Esophagus (tissue), 2 donors: ENCODE measurements at regions not wholly inside any gene's neighbourhood (a gene's known extent, or its start where the extent isn't known, plus 50 kb on each side); places are given as distances from the start of the nearest gene placed in this dataset.

ENCODE experiments used
- H3K27ac ChIP-seq, 2 donors: one replicate each; pipeline ENCODE4 v1.5.1; 2013; ENCODE audit warnings: low read depth in 2 of 2, mild to moderate bottlenecking in 2 of 2, inconsistent platforms in 1 of 2, low read length in 1 of 2, moderate library complexity in 1 of 2
- H3K27me3 ChIP-seq, 2 donors: one replicate each; pipeline ENCODE4 v1.6.1; 2013; ENCODE audit warnings: low read length in 2 of 2, control low read depth in 1 of 2, mild to moderate bottlenecking in 1 of 2; ENCODE audit not compliant: insufficient read depth in 2 of 2, control insufficient read depth in 1 of 2
- H3K36me3 ChIP-seq, 2 donors: one replicate each; pipeline ENCODE4 v1.6.1; 2013; ENCODE audit warnings: low read length in 1 of 2; ENCODE audit not compliant: control insufficient read depth in 2 of 2, insufficient read depth in 2 of 2
- H3K4me1 ChIP-seq, 2 donors: one replicate each; pipeline ENCODE4 v1.6.1; 2013; ENCODE audit warnings: low read length in 1 of 2; ENCODE audit not compliant: control insufficient read depth in 2 of 2, insufficient read depth in 2 of 2
- H3K4me3 ChIP-seq, 2 donors: one replicate each; pipeline ENCODE4 v1.5.1; 2013; ENCODE audit warnings: low read length in 2 of 2, mild to moderate bottlenecking in 2 of 2, low read depth in 1 of 2, moderate library complexity in 1 of 2
- H3K9me3 ChIP-seq, 2 donors: one replicate each; pipeline ENCODE4 v1.6.1; 2013; ENCODE audit warnings: mild to moderate bottlenecking in 2 of 2, low read depth in 1 of 2, low read length in 1 of 2, moderate library complexity in 1 of 2; ENCODE audit not compliant: control insufficient read depth in 2 of 2, insufficient read depth in 1 of 2
- WGBS, 2 donors: extraction: QIAGEN DNeasy Blood & Tissue Kit; methylation state at CpG; one replicate each; pipeline ENCODE4 v1.1.7; 2013; 5-methylcytosine and 5-hydroxymethylcytosine counted together
- donor health status: healthy with polysubstance abuse.
- donor health status: Bipolar disorder and iron deficiency.

DNA sequence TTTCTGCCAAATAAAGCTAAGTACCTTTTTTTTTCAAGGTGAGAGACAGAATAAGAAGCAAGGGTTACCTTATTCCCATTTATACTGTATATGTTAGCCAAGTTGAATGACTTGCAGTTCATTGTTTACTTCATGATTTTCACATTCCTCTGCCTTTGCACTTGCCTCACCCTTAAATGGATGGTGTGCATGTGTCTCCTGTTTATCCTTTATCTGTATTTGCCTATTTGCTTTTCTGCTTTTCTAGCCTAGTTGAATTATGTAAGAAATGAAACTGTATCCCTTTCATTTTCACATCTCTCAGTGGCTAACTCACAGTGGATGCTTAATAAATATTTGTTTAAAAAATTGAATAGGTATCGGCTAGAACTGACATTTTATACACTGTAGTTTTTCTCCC is 200.8 kb upstream of the ST8SIA4 start:
- H3K4me3 ChIP-seq, result no peak overlapping the region
- H3K9me3 ChIP-seq, result no peaks in the 10 kb centered on the region
- no peaks in the 10 kb centered on the region for H3K36me3 ChIP-seq
- no peaks in the 10 kb centered on the region for H3K4me1 ChIP-seq
- 53 to 71% methylated on average over 1 of the region's 1 CpG for WGBS, 2 donors
- no peak overlapping the region for H3K27ac ChIP-seq
- no peaks in the 10 kb centered on the region for H3K27me3 ChIP-seq

DNA sequence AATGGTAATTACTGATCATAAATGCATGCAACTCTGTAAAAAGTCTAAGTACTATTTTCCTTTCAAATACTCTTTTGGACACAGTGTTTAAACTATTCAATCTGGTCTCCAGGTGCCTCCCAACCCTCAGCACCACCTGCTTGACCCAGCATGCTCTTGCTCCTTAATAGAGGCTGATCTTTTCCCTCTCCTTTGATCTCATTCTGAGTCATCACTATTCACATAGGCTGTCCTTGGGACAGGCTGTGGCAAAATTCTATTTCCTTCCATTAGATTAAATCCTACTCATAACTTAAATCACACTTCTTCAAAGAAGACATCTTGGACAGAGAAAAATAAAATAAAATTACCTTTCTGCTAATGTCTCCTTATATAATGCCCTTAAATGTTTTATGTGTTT is 199.4 kb upstream of the ST8SIA4 start:
- H3K9me3 ChIP-seq, result no peaks in the 10 kb centered on the region
- no peak overlapping the region for H3K27ac ChIP-seq
- H3K36me3 ChIP-seq, result no peaks in the 10 kb centered on the region
- no peaks in the 10 kb centered on the region for H3K4me1 ChIP-seq
- no peaks in the 10 kb centered on the region for H3K27me3 ChIP-seq
- H3K4me3 ChIP-seq, result no peak overlapping the region

DNA sequence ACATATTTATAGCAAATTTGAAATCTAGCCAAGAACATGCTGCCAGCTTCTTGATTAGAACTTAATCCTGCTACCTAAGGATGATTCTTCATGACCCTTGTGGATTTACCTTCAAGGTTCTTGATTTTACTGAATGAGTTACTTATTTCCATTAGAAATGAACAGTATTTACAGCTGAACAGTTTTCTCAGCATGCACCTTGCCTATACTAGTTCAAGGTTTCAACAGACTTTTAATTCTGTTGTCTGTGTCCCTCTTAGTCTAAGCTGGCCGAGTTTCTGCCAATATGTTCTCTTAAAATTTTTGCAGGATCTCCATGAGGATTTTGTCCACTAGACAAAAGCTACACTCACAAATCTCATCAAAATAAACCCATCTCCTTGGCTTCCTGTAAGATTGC is 188.8 kb upstream of the ST8SIA4 start:
- WGBS, 2 donors, result 50 to 52% methylated on average over 1 of the region's 1 CpG
- H3K36me3 ChIP-seq, result no peaks in the 10 kb centered on the region
- no peaks in the 10 kb centered on the region for H3K9me3 ChIP-seq
- H3K27me3 ChIP-seq, result no peaks in the 10 kb centered on the region
- H3K27ac ChIP-seq, result no peak overlapping the region
- no peak overlapping the region for H3K4me3 ChIP-seq
- H3K4me1 ChIP-seq, result no peaks in the 10 kb centered on the region

DNA sequence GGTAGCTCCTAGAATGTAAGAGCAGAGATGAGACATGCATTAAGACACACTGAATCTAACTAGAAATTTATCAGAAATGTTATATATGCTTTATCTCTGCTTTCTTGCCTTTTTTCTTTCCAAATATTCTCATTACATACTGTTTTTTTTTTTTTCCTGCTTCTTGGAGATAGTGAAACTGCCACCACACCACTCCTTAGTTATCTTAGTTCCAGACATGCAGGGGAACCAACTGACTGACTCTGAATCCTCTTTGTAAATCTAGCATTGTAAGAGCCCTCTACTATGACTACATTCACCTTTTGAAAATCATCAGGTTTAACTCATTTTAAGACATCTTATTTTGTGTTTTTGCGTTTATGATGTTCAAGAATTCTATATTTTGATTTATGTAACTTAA is 181.3 kb upstream of the ST8SIA4 start:
- WGBS, 2 donors, result 89 to 93% methylated on average over 1 of the region's 1 CpG
- H3K27me3 ChIP-seq, result no peaks in the 10 kb centered on the region
- H3K36me3 ChIP-seq, result no peaks in the 10 kb centered on the region

DNA sequence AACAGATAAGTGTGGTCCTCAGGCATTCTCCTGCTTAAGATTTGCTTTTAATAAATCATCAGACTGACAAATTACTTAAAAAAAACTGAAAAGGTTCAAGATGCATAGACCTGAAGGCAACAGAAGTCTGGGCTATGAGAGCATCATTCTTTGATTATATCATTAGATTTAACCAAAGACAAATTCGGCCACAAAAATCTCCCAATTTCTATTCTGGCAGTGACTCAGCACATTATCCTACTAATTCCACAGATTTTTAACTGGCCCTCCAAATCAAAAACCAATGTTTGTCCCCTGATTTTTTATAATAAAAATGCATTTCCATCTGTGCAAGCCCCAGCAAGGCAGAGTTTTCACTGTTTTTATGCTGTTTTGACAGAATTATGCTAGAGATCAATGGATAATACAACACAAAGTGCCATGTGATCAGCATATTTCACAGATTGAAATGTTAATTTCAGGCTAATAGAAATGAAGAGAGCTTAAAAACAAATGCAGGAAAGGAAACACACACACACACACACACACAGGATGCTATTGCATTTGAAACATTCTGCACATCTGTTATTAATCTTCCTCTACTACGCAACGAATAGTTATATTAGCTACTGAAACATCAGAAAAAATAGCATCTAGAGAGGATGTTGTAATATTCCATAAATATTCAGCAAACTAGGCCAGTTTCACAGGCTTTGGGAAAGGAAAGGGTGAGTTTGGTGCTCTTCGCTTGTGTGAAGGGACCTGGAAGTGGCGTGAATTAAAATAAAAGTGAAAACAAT is 177.6 kb upstream of the ST8SIA4 start:
- Histone ChIP-seq H3K27ac (no peak overlapping the region), H3K9me3 (no peaks in the 10 kb centered on the region), H3K4me3 (no peak overlapping the region), H3K4me1 (no peaks in the 10 kb centered on the region), H3K27me3 (no peaks in the 10 kb centered on the region), H3K36me3 (no peaks in the 10 kb centered on the region)
- WGBS, 2 donors, result 58 to 59% methylated on average over 5 of the region's 5 CpGs

More for the DNA sequence above, 181.3 kb upstream of the ST8SIA4 start:
- Histone ChIP-seq H3K4me1 (no peaks in the 10 kb centered on the region), H3K4me3 (no peak overlapping the region), H3K27ac (no peak overlapping the region), H3K9me3 (no peaks in the 10 kb centered on the region)

DNA sequence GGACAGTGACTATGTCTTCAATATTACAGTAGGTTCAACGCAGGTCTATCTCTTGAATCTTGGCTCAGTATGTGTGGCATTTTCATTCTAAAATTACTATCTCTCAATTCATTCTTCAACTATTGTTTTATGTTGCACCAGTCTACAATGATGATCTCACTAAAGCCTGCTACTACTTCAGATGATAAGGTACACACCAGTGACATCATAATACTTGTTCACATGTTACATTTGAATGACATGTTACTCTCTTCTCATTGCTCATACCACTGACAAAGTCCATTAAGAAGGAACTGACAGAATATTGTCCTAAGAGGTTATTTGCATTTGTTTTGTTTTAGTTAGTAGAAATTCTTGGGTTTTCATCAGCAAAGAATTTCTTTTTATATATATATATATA is 165.2 kb upstream of the ST8SIA4 start:
- no peaks in the 10 kb centered on the region for H3K36me3 ChIP-seq
- WGBS, 2 donors, result 87 to 91% methylated on average over 1 of the region's 1 CpG
- no peaks in the 10 kb centered on the region for H3K27me3 ChIP-seq
- no peak overlapping the region for H3K27ac ChIP-seq
- H3K4me1 ChIP-seq, result no peaks in the 10 kb centered on the region
- H3K4me3 ChIP-seq, result no peak overlapping the region
- no peaks in the 10 kb centered on the region for H3K9me3 ChIP-seq

DNA sequence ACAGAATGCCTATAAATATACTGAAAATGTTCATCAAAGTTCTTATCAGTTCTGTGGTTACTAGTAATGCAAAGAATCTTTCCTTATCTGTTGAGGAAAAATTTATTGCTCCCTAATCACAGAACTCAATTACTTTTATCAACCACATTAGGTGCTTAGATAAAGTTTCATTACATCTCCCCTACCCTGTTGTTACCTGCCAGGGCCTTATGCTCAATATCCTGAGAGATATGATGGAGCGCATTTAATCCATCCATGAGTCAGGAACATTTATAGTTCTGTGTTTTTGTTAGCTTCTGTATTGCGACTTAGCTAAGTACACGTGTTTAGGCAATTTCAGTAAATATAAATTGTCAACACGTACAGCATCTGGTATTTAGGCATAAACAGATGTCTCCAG is 164.3 kb upstream of the ST8SIA4 start:
- H3K27me3 ChIP-seq, result no peaks in the 10 kb centered on the region
- no peak overlapping the region for H3K27ac ChIP-seq
- 68 to 72% methylated on average over 4 of the region's 4 CpGs for WGBS, 2 donors
- no peaks in the 10 kb centered on the region for H3K4me1 ChIP-seq
- H3K9me3 ChIP-seq, result no peaks in the 10 kb centered on the region
- H3K36me3 ChIP-seq, result no peaks in the 10 kb centered on the region
- H3K4me3 ChIP-seq, result no peak overlapping the region

DNA sequence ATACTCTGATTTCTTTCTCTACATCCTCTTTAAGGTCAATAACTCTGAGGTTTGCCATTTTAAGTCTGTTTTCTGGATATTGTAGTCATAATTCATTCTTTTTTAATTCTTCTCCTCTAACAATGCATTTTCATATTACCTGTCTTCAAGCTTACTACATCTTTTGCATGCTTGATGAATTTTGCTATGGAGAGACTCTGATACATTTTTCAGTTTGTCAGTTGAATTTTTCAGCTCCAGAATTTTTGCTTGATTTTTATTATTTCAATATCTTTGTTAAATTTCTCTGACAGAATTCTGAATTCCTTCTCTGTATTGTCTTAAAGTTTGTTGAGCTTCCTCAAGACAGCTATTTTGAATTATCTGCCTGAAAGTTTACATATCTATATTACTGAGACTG is 159.8 kb upstream of the ST8SIA4 start:
- no peaks in the 10 kb centered on the region for H3K27me3 ChIP-seq
- H3K27ac ChIP-seq, result no peak overlapping the region
- H3K9me3 ChIP-seq, result no peaks in the 10 kb centered on the region

DNA sequence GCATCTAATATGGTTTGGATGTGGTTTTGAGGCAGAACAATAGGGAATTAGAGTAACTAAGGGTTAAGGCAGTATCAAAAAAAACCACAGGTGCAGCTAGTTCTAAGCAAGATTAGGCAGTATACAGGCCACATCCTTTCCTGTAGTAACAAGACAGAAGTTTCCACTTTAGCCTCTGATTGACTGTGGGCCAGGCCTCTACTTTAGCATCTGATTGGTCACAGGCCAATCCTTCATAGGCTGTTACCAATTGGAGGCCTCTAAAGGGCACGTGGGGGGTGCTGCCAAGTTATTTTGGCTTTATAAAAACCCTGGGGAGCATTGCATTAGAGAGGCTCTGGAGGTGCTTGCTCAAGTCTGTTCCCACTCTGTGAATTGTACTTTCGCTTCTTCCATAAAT is 144.1 kb upstream of the ST8SIA4 start:
- Histone ChIP-seq H3K4me3 (no peak overlapping the region), H3K4me1 (no peaks in the 10 kb centered on the region), H3K27ac (no peak overlapping the region), H3K9me3 (no peaks in the 10 kb centered on the region), H3K27me3 (no peaks in the 10 kb centered on the region), H3K36me3 (no peaks in the 10 kb centered on the region)
- 61 to 63% methylated on average over 2 of the region's 2 CpGs for WGBS, 2 donors

More for the DNA sequence above, 159.8 kb upstream of the ST8SIA4 start:
- no peak overlapping the region for H3K4me3 ChIP-seq
- no peaks in the 10 kb centered on the region for H3K36me3 ChIP-seq
- no peaks in the 10 kb centered on the region for H3K4me1 ChIP-seq

DNA sequence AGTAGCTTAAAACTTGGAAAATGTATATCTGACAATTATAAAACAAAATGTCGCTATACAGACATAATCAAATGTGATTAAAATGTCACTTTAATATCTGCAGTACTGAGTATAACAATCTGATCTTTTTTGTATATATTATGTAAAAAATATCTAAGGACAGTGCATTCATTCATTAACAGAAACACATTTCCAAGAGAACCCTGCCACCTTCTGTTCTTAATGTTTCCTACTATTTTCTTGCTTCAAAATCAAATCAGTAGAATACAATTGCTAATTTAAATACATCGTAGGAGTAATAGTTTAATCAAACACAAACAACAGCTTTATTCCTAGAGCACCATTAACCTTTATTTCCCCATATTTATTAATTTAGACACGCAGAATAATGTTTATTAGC is 142.6 kb upstream of the ST8SIA4 start:
- WGBS, 2 donors, result 73 to 79% methylated on average over 3 of the region's 3 CpGs
- no peaks in the 10 kb centered on the region for H3K9me3 ChIP-seq

More for the DNA sequence above, 142.6 kb upstream of the ST8SIA4 start:
- Histone ChIP-seq H3K27me3 (no peaks in the 10 kb centered on the region), H3K4me1 (no peaks in the 10 kb centered on the region), H3K4me3 (no peak overlapping the region), H3K36me3 (no peaks in the 10 kb centered on the region), H3K27ac (no peak overlapping the region)
